Naive B cell (primary cell): ENCODE measurements at regions not wholly inside any gene's neighbourhood (a gene's known extent, or its start where the extent isn't known, plus 50 kb on each side); places are given as distances from the start of the nearest gene placed in this dataset.
"Not testable (repeated sequence)": the region's sequence is repeated elsewhere in the genome, so short reads cannot be mapped to it uniquely, and the experiment has no call there.

Source experiments
- ATAC-seq, 2 donors: fragments of 150-1000 bp; cut with Tn5 transposase; 2 replicates each; pipeline ENCODE4 v1.10.0; 2021; ENCODE audit warnings: low read depth in 2 of 2, mild to moderate bottlenecking in 2 of 2, moderate library complexity in 2 of 2
- DNase-seq: peaks from one replicate; pipeline ENCODE4 v3.0.0; 2022
- H3K27ac Mint-ChIP-seq, 6 donors: one replicate each; pipeline ENCODE4 v1.8.0; 2020 to 2022; ENCODE audit warnings: mild to moderate bottlenecking in 6 of 6, mixed read lengths in 6 of 6, moderate library complexity in 5 of 6, inconsistent platforms in 2 of 6
- H3K27me3 Mint-ChIP-seq, 3 donors: one replicate each; pipeline ENCODE4 v1.8.0; 2021 to 2022; ENCODE audit warnings: mixed read lengths in 3 of 3, mild to moderate bottlenecking in 1 of 3
- H3K36me3 Mint-ChIP-seq, 2 donors: one replicate each; pipeline ENCODE4 v1.8.0; 2020 to 2022; ENCODE audit warnings: mixed read lengths in 2 of 2, inconsistent platforms in 1 of 2, mild to moderate bottlenecking in 1 of 2
- H3K4me1 Mint-ChIP-seq, 3 donors: one replicate each; pipeline ENCODE4 v1.8.0; 2020 to 2022; ENCODE audit warnings: mixed read lengths in 3 of 3, inconsistent platforms in 1 of 3, mild to moderate bottlenecking in 1 of 3, moderate library complexity in 1 of 3
- H3K4me3 Mint-ChIP-seq, 8 donors: one replicate each; pipeline ENCODE4 v1.8.0; 2020 to 2022; ENCODE audit warnings: mild to moderate bottlenecking in 8 of 8, mixed read lengths in 8 of 8, moderate library complexity in 8 of 8, inconsistent platforms in 2 of 8
- H3K9me3 Mint-ChIP-seq, 7 donors: one replicate each; pipeline ENCODE4 v1.8.0; 2020 to 2022; ENCODE audit warnings: mixed read lengths in 7 of 7, mild to moderate bottlenecking in 5 of 7, inconsistent platforms in 2 of 7, moderate library complexity in 1 of 7

GRCh38 chr22:49683032-49683431, 144.6 kb downstream of the BRD1 start:
- ATAC-seq, result no peak
- no peak overlapping the region for H3K4me3 Mint-ChIP-seq
- DNase-seq, result no peak
- peaks cover 0 to 8% of the 10 kb centered on the region in 2 donors for H3K36me3 Mint-ChIP-seq
- no peak overlapping the region for H3K27ac Mint-ChIP-seq
- peaks cover 25 to 55% (median 35%) of the 10 kb centered on the region in 3 donors for H3K27me3 Mint-ChIP-seq
- peaks cover 0 to 6% (median 0%) of the 10 kb centered on the region in 3 donors for H3K4me1 Mint-ChIP-seq
- H3K9me3 Mint-ChIP-seq, result peaks cover 0 to 13% (median 0%) of the 10 kb centered on the region in 7 donors

- ATAC-seq, H3K36me3 Mint-ChIP-seq, H3K4me1 Mint-ChIP-seq, DNase-seq, H3K4me3 Mint-ChIP-seq, H3K27ac Mint-ChIP-seq: not testable (repeated sequence)
- Mint-ChIP-seq H3K9me3 (peaks cover 0 to 13% (median 0%) of the 10 kb centered on the region in 7 donors), H3K27me3 (peaks cover 36 to 58% (median 41%) of the 10 kb centered on the region in 3 donors)
Measured at GRCh38 chr22:49680819-49681218, 146.9 kb downstream of the BRD1 start.

- Mint-ChIP-seq H3K4me1 (peaks cover 0 to 6% (median 0%) of the 10 kb centered on the region in 3 donors), H3K27ac (no peak overlapping the region), H3K27me3 (peaks cover 30 to 61% (median 42%) of the 10 kb centered on the region in 3 donors), H3K9me3 (peaks cover 0 to 9% (median 0%) of the 10 kb centered on the region in 7 donors), H3K4me3 (peak overlapping the region in 2 of 8 donors; percentile 5 to 21), H3K36me3 (no peaks in the 10 kb centered on the region)
- no peak for ATAC-seq
- DNase-seq, result no peak
Measured at GRCh38 chr22:49678842-49679170, 148.9 kb downstream of the BRD1 start.

GRCh38 chr22:49678137-49678841, 149.4 kb downstream of the BRD1 start:
- no peak for DNase-seq
- H3K4me3 Mint-ChIP-seq, result peak overlapping the region in 2 of 8 donors; percentile 5 to 55
- H3K27me3 Mint-ChIP-seq, result peaks cover 31 to 62% (median 41%) of the 10 kb centered on the region in 3 donors
- H3K36me3 Mint-ChIP-seq, result no peaks in the 10 kb centered on the region
- peaks cover 0 to 6% (median 0%) of the 10 kb centered on the region in 3 donors for H3K4me1 Mint-ChIP-seq
- no peak overlapping the region for H3K27ac Mint-ChIP-seq
- peaks cover 0 to 4% (median 0%) of the 10 kb centered on the region in 7 donors for H3K9me3 Mint-ChIP-seq
- ATAC-seq, result no peak

GRCh38 chr22:49677495-49677889, 150.2 kb downstream of the BRD1 start:
- no peak for ATAC-seq
- Mint-ChIP-seq H3K36me3 (no peaks in the 10 kb centered on the region), H3K4me1 (peaks cover 0 to 6% (median 0%) of the 10 kb centered on the region in 3 donors), H3K27ac (no peak overlapping the region), H3K4me3 (no peak overlapping the region), H3K27me3 (peaks cover 36 to 54% (median 40%) of the 10 kb centered on the region in 3 donors), H3K9me3 (no peaks in the 10 kb centered on the region)
- no peak for DNase-seq

- H3K4me3 Mint-ChIP-seq, result no peak overlapping the region
- peaks cover 0 to under 1% (median 0%) of the 10 kb centered on the region in 7 donors for H3K9me3 Mint-ChIP-seq
Measured at GRCh38 chr22:49676783-49677494, 150.7 kb downstream of the BRD1 start.

GRCh38 chr22:49676230-49676629, 151.4 kb downstream of the BRD1 start:
- no peak overlapping the region for H3K4me3 Mint-ChIP-seq
- no peak for ATAC-seq
- peaks cover 6 to 12% (median 7%) of the 10 kb centered on the region in 3 donors for H3K4me1 Mint-ChIP-seq
- no peak for DNase-seq
- peaks cover 43 to 55% (median 44%) of the 10 kb centered on the region in 3 donors for H3K27me3 Mint-ChIP-seq
- H3K9me3 Mint-ChIP-seq, result peaks cover 0 to 2% (median 0%) of the 10 kb centered on the region in 7 donors
- no peak overlapping the region for H3K27ac Mint-ChIP-seq
- H3K36me3 Mint-ChIP-seq, result peaks cover 0 to 4% of the 10 kb centered on the region in 2 donors

More at GRCh38 chr22:49676783-49677494, 150.7 kb downstream of the BRD1 start:
- Mint-ChIP-seq H3K4me1 (peaks cover 0 to 6% (median under 1%) of the 10 kb centered on the region in 3 donors), H3K36me3 (no peaks in the 10 kb centered on the region), H3K27me3 (peaks cover 36 to 51% (median 37%) of the 10 kb centered on the region in 3 donors), H3K27ac (peak overlapping the region in 1 of 6 donors; percentile 32)
- no peak for ATAC-seq
- no peak for DNase-seq

GRCh38 chr22:49674479-49675050, 153.1 kb downstream of the BRD1 start:
- H3K4me3 Mint-ChIP-seq, result peak overlapping the region in 1 of 8 donors; percentile 15
- peaks cover 0 to 2% (median 0%) of the 10 kb centered on the region in 7 donors for H3K9me3 Mint-ChIP-seq
- peaks cover 11 to 16% (median 11%) of the 10 kb centered on the region in 3 donors for H3K4me1 Mint-ChIP-seq
- no peak overlapping the region for H3K27ac Mint-ChIP-seq
- peaks cover 0 to 5% of the 10 kb centered on the region in 2 donors for H3K36me3 Mint-ChIP-seq
- DNase-seq (no peak), ATAC-seq (no peak)
- H3K27me3 Mint-ChIP-seq, result peaks cover 40 to 60% (median 48%) of the 10 kb centered on the region in 3 donors

GRCh38 chr22:49673048-49673447, 154.6 kb downstream of the BRD1 start:
- peaks cover 0 to 5% of the 10 kb centered on the region in 2 donors for H3K36me3 Mint-ChIP-seq
- peaks cover 0 to 4% (median 0%) of the 10 kb centered on the region in 7 donors for H3K9me3 Mint-ChIP-seq
- H3K27ac Mint-ChIP-seq, result no peak overlapping the region
- peaks cover 11 to 16% (median 15%) of the 10 kb centered on the region in 3 donors for H3K4me1 Mint-ChIP-seq
- DNase-seq, result no peak
- no peak overlapping the region for H3K4me3 Mint-ChIP-seq
- no peak for ATAC-seq
- H3K27me3 Mint-ChIP-seq, result peaks cover 27 to 57% (median 36%) of the 10 kb centered on the region in 3 donors

- H3K27me3 Mint-ChIP-seq, result peaks cover 27 to 47% (median 30%) of the 10 kb centered on the region in 3 donors
- H3K27ac Mint-ChIP-seq, result peak overlapping the region in 1 of 6 donors; percentile 54
- H3K4me1 Mint-ChIP-seq, result peaks cover 14 to 19% (median 17%) of the 10 kb centered on the region in 3 donors
- H3K9me3 Mint-ChIP-seq, result peaks cover 0 to 4% (median 0%) of the 10 kb centered on the region in 7 donors
- peaks cover 0 to 5% of the 10 kb centered on the region in 2 donors for H3K36me3 Mint-ChIP-seq
- ATAC-seq (no peak), DNase-seq (no peak)
- peak overlapping the region in 6 of 8 donors; percentile 85 to 90 (median 88) for H3K4me3 Mint-ChIP-seq
Measured at GRCh38 chr22:49672014-49672516, 155.6 kb downstream of the BRD1 start.

GRCh38 chr22:49671331-49672013, 156.2 kb downstream of the BRD1 start:
- H3K9me3 Mint-ChIP-seq, result peaks cover 0 to 4% (median 0%) of the 10 kb centered on the region in 7 donors
- DNase-seq, result no peak
- peaks cover 21 to 41% (median 31%) of the 10 kb centered on the region in 3 donors for H3K27me3 Mint-ChIP-seq
- peak overlapping the region; percentile 78 to 90 (median 87) for H3K4me3 Mint-ChIP-seq
- H3K4me1 Mint-ChIP-seq, result peaks cover 17 to 23% (median 21%) of the 10 kb centered on the region in 3 donors
- peaks cover 0 to 5% of the 10 kb centered on the region in 2 donors for H3K36me3 Mint-ChIP-seq
- peak overlapping the region in 3 of 6 donors; percentile 16 to 54 (median 23) for H3K27ac Mint-ChIP-seq
- ATAC-seq, result peak; percentile 15 to 17

- Mint-ChIP-seq H3K27me3 (peaks cover 20 to 40% (median 29%) of the 10 kb centered on the region in 3 donors), H3K4me3 (peak overlapping the region; percentile 78 to 90 (median 87)), H3K9me3 (peaks cover 0 to 4% (median 0%) of the 10 kb centered on the region in 7 donors), H3K36me3 (peaks cover 0 to 5% of the 10 kb centered on the region in 2 donors), H3K4me1 (peaks cover 17 to 31% (median 26%) of the 10 kb centered on the region in 3 donors), H3K27ac (peak overlapping the region in 1 of 6 donors; percentile 16)
- peak; percentile 22 for DNase-seq
- ATAC-seq, result peak; percentile 60 to 67
Measured at GRCh38 chr22:49670456-49671330, 157.0 kb downstream of the BRD1 start.
